Mammary epithelial cell (primary cell): ENCODE measurements at regions not wholly inside any gene's neighbourhood (a gene's known extent, or its start where the extent isn't known, plus 50 kb on each side); places are given as distances from the start of the nearest gene placed in this dataset.

Experiments used
- CTCF ChIP-seq, 2 donors: IDR thresholded peaks in 1 of 2; conservative IDR thresholded peaks in 1 of 2; 2 replicates each; pipeline ENCODE4 v1.5.1; 2011 to 2012; ENCODE audit warnings: inconsistent platforms in 2 of 2, low read length in 2 of 2, mild to moderate bottlenecking in 2 of 2, control low read depth in 1 of 2, low read depth in 1 of 2; ENCODE audit not compliant: insufficient read depth in 1 of 2; ENCODE audit errors: extremely low read depth in 1 of 2
- EZH2 ChIP-seq: IDR thresholded peaks from 2 replicates; pipeline ENCODE4 v1.6.1; 2012; ENCODE audit warnings: low read length, inconsistent platforms, borderline replicate concordance

- TF ChIP-seq CTCF (conservative IDR thresholded peaks at IDR 0.05 in 1 of 2, IDR thresholded peaks at IDR 0.05 in 1 of 2; ENCODE audit: extremely low read depth in 1 of 2, insufficient read depth in 1 of 2, low read depth in 1 of 2, low read length in 2 of 2), result no peak
- no peak for TF ChIP-seq EZH2
These were observed 124.6 kb downstream of the KCNJ18 start for GRCh38 chr17:21816592-21817567.
